ENCODE measurements at regions not wholly inside any gene's neighbourhood (a gene's known extent, or its start where the extent isn't known, plus 50 kb on each side); places are given as distances from the start of the nearest gene placed in this dataset.

DNA sequence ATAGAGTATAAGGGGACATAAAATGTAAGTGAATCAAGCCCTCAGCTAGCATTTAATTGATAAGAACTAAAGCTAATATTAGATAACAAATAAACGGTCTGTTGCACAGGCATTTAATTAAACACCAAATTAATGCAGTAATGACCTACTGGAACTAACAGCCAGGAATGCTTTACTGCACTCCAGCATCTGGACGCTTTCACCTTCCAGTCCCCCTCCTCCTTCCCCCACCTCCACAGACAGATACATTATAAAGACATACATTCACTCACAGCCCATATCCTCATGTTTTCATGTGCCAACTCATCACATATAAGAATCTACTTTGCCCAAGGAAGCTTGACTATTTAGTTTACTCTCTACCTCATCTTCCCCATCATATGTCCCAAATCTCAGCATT, 337.4 kb upstream of the PIK3C3 start:
- no peaks in the 10 kb centered on the region for H3K27me3 ChIP-seq (ENCODE audit: insufficient read depth, low read length)
- H3K4me1 ChIP-seq (ENCODE audit: insufficient read depth, low read length) = peaks cover 10% of the 10 kb centered on the region
- H3K9ac ChIP-seq (ENCODE audit: low read depth, low read length) = no peak overlapping the region
- H3K9me3 ChIP-seq (ENCODE audit: insufficient read depth, low read depth, low read length) = no peaks in the 10 kb centered on the region
- no peak overlapping the region for H3K27ac ChIP-seq (ENCODE audit: low read depth, low read length)
- no peaks in the 10 kb centered on the region for H3K36me3 ChIP-seq (ENCODE audit: insufficient read depth, low read length)
- no peak overlapping the region for H3K4me3 ChIP-seq (ENCODE audit: low read length)
- WGBS = 93% methylated on average over 2 of the region's 2 CpGs

DNA sequence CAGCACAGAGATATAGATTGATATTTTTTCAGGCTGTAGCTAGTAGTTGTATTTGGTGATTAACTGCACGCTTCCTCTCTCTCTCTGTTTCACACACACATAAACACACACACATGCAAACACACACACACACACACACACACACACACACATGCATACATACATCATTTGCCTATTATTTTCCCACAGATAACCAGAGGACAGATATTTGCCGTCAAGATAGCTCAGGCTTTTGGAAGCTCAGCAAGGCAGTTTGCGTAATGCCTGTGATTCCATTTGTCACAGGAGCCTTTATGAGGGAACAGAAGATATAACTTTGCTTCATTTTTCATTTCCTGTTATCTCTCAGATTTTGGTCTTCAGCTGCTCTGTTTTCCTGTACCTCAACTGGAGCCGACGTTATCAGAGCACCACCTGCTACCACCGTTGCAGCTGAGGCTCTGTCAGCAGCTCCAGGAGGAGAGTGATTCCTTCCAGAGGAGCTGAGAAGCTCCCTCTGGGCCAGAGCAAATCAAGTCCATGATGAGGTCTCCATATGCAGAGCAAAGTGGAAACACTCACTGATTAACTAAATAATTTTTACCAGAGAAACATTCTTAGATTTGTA, 341.9 kb upstream of the PIK3C3 start:
- no peak overlapping the region for H3K9ac ChIP-seq (ENCODE audit: low read depth, low read length)
- H3K4me1 ChIP-seq (ENCODE audit: insufficient read depth, low read length) = no peaks in the 10 kb centered on the region
- no peak overlapping the region for H3K27ac ChIP-seq (ENCODE audit: low read depth, low read length)
- 0 out of 2 replicates have a peak, but pooled peaks cover 3% of the 10 kb centered on the region for H3K9me3 ChIP-seq (ENCODE audit: insufficient read depth, low read depth, low read length)
- no peaks in the 10 kb centered on the region for H3K27me3 ChIP-seq (ENCODE audit: insufficient read depth, low read length)
- no peak overlapping the region for H3K4me3 ChIP-seq (ENCODE audit: low read length)
- WGBS = 97% methylated on average over 6 of the region's 6 CpGs
- H3K36me3 ChIP-seq (ENCODE audit: insufficient read depth, low read length) = no peaks in the 10 kb centered on the region

DNA sequence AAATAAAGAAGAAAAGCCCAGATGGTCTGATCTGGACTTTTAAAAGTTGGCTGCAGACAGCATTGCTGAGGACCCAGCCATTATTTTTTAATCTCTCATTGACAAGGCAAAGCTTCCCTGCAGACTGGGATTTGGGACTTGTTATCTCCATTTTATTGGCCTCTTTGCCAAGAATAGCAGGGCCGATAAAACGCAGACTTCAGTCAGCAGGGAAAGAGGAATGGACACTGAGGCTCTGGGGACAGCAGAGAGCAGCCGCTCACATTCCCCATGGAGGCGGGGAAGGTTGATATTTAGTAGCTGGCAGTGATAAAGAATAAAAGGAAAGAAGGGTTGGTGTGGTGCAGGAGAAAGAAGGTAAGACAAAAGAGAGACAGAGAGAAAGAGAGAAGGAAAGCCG, 350.1 kb upstream of the PIK3C3 start:
- 91% methylated on average over 5 of the region's 5 CpGs for WGBS
- peaks cover 6% of the 10 kb centered on the region; the same call in 1 of the 2 replicates for H3K4me1 ChIP-seq (ENCODE audit: insufficient read depth, low read length)
- no peak overlapping the region for H3K4me3 ChIP-seq (ENCODE audit: low read length)
- H3K36me3 ChIP-seq (ENCODE audit: insufficient read depth, low read length) = no peaks in the 10 kb centered on the region
- no peaks in the 10 kb centered on the region for H3K27me3 ChIP-seq (ENCODE audit: insufficient read depth, low read length)
- H3K9ac ChIP-seq (ENCODE audit: low read depth, low read length) = no peak overlapping the region
- no peak overlapping the region for H3K27ac ChIP-seq (ENCODE audit: low read depth, low read length)
- no peaks in the 10 kb centered on the region for H3K9me3 ChIP-seq (ENCODE audit: insufficient read depth, low read depth, low read length)

- H3K27me3 ChIP-seq (ENCODE audit: insufficient read depth, low read length) = no peaks in the 10 kb centered on the region
- no peak overlapping the region for H3K4me3 ChIP-seq (ENCODE audit: low read length)
- H3K9me3 ChIP-seq (ENCODE audit: insufficient read depth, low read depth, low read length) = no peaks in the 10 kb centered on the region
- H3K27ac ChIP-seq (ENCODE audit: low read depth, low read length) = no peak overlapping the region
- H3K36me3 ChIP-seq (ENCODE audit: insufficient read depth, low read length) = no peaks in the 10 kb centered on the region
- H3K4me1 ChIP-seq (ENCODE audit: insufficient read depth, low read length) = peaks cover 6% of the 10 kb centered on the region; the same call in 1 of the 2 replicates
- 82% methylated on average over 2 of the region's 4 CpGs for WGBS
- H3K9ac ChIP-seq (ENCODE audit: low read depth, low read length) = no peak overlapping the region
Measured at GRCh38 chr18:41602034-41602433, 353.0 kb upstream of the PIK3C3 start.

DNA sequence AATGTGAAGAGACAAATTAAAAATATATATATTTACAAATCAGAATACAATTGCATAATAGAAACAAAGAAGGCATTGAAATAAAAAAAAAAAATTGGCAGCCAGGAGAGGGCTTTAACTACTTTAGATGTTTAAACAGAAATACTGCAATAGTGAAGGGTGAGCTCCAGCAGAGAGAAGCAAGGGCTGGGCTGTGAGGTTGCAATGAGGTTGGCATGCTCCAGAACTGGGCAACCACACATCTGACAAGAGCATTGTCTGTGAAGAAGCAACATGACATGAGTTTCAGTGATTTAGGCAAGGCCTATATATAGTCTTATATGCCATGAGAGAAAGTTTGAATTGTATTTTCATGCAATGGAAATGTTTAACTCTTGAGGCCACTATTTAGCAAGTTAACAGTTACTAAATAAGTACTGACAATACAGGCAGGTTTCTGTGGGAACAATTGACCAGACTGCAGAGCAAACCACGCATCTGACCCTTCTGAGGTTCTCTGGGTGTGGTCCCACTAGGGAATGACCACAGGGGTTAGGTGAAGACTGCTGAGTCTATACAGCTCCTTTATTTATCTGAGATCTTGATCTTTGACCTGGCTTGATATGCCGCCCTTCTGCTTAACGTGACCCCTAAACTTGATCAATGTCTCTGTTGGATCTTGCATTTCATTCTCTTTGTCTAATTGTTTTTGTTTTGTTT, 354.2 kb upstream of the PIK3C3 start:
- Histone ChIP-seq H3K4me3 (ENCODE audit: low read length) (no peak overlapping the region), H3K9ac (ENCODE audit: low read depth, low read length) (no peak overlapping the region), H3K27ac (ENCODE audit: low read depth, low read length) (no peak overlapping the region), H3K27me3 (ENCODE audit: insufficient read depth, low read length) (no peaks in the 10 kb centered on the region), H3K4me1 (ENCODE audit: insufficient read depth, low read length) (peaks cover 6% of the 10 kb centered on the region; the same call in 1 of the 2 replicates), H3K9me3 (ENCODE audit: insufficient read depth, low read depth, low read length) (no peaks in the 10 kb centered on the region), H3K36me3 (ENCODE audit: insufficient read depth, low read length) (no peaks in the 10 kb centered on the region)
- 87% methylated on average over 3 of the region's 3 CpGs for WGBS

GRCh38 chr18:41599466-41599865, 355.6 kb upstream of the PIK3C3 start:
- H3K4me1 ChIP-seq (ENCODE audit: insufficient read depth, low read length) = peaks cover 6% of the 10 kb centered on the region; the same call in 1 of the 2 replicates
- no peaks in the 10 kb centered on the region for H3K36me3 ChIP-seq (ENCODE audit: insufficient read depth, low read length)
- H3K4me3 ChIP-seq (ENCODE audit: low read length) = no peak overlapping the region
- H3K27me3 ChIP-seq (ENCODE audit: insufficient read depth, low read length) = no peaks in the 10 kb centered on the region
- 95% methylated on average over 3 of the region's 3 CpGs for WGBS
- no peak overlapping the region for H3K9ac ChIP-seq (ENCODE audit: low read depth, low read length)
- H3K27ac ChIP-seq (ENCODE audit: low read depth, low read length) = no peak overlapping the region
- no peaks in the 10 kb centered on the region for H3K9me3 ChIP-seq (ENCODE audit: insufficient read depth, low read depth, low read length)

GRCh38 chr18:41594582-41594981, 360.5 kb upstream of the PIK3C3 start:
- 91% methylated on average over 3 of the region's 3 CpGs for WGBS
- H3K9ac ChIP-seq (ENCODE audit: low read depth, low read length) = no peak overlapping the region
- no peaks in the 10 kb centered on the region for H3K27me3 ChIP-seq (ENCODE audit: insufficient read depth, low read length)
- H3K4me1 ChIP-seq (ENCODE audit: insufficient read depth, low read length) = no peaks in the 10 kb centered on the region; the same call in 1 of the 2 replicates
- H3K27ac ChIP-seq (ENCODE audit: low read depth, low read length) = no peak overlapping the region
- H3K36me3 ChIP-seq (ENCODE audit: insufficient read depth, low read length) = no peaks in the 10 kb centered on the region
- H3K4me3 ChIP-seq (ENCODE audit: low read length) = no peak overlapping the region
- H3K9me3 ChIP-seq (ENCODE audit: insufficient read depth, low read depth, low read length) = no peaks in the 10 kb centered on the region

GRCh38 chr18:41593171-41593675, 361.8 kb upstream of the PIK3C3 start:
- H3K36me3 ChIP-seq (ENCODE audit: insufficient read depth, low read length) = no peaks in the 10 kb centered on the region
- H3K4me3 ChIP-seq (ENCODE audit: low read length) = no peak overlapping the region
- H3K4me1 ChIP-seq (ENCODE audit: insufficient read depth, low read length) = peaks cover 6% of the 10 kb centered on the region; the same call in 1 of the 2 replicates
- H3K9me3 ChIP-seq (ENCODE audit: insufficient read depth, low read depth, low read length) = no peaks in the 10 kb centered on the region
- no peak overlapping the region for H3K9ac ChIP-seq (ENCODE audit: low read depth, low read length)
- H3K27me3 ChIP-seq (ENCODE audit: insufficient read depth, low read length) = no peaks in the 10 kb centered on the region
- no peak overlapping the region for H3K27ac ChIP-seq (ENCODE audit: low read depth, low read length)

GRCh38 chr18:41587976-41588375, 367.1 kb upstream of the PIK3C3 start:
- H3K36me3 ChIP-seq (ENCODE audit: insufficient read depth, low read length) = no peaks in the 10 kb centered on the region
- H3K4me1 ChIP-seq (ENCODE audit: insufficient read depth, low read length) = 0 out of 2 replicates have a peak, but pooled peaks cover 6% of the 10 kb centered on the region
- 85% methylated on average over 1 of the region's 1 CpG for WGBS
- H3K27ac ChIP-seq (ENCODE audit: low read depth, low read length) = no peak overlapping the region
- no peaks in the 10 kb centered on the region for H3K27me3 ChIP-seq (ENCODE audit: insufficient read depth, low read length)
- H3K9ac ChIP-seq (ENCODE audit: low read depth, low read length) = no peak overlapping the region
- no peak overlapping the region for H3K4me3 ChIP-seq (ENCODE audit: low read length)
- H3K9me3 ChIP-seq (ENCODE audit: insufficient read depth, low read depth, low read length) = no peaks in the 10 kb centered on the region

DNA sequence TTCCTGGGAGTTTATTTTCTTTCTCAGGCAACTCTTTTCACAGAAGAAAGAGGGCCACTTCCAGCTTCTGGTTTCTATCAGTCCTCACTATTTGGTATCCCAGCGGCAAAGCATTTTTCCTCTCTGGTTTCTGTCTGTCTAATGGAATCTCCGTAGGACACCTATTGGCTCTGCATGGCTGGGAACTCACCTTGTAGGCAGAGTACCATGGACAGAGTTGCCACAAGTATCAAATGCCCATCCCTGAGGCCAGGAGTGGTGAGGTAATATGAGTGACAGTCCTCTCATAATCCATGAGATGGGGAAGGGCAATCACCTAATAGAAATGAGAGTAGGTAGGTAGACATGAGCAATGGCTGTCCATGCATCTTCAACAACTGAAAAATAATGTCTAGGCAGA, 369.5 kb upstream of the PIK3C3 start:
- no peaks in the 10 kb centered on the region for H3K36me3 ChIP-seq (ENCODE audit: insufficient read depth, low read length)
- H3K27me3 ChIP-seq (ENCODE audit: insufficient read depth, low read length) = no peaks in the 10 kb centered on the region
- 0 out of 2 replicates have a peak, but pooled peaks cover 6% of the 10 kb centered on the region for H3K4me1 ChIP-seq (ENCODE audit: insufficient read depth, low read length)
- no peak overlapping the region for H3K4me3 ChIP-seq (ENCODE audit: low read length)
- H3K9ac ChIP-seq (ENCODE audit: low read depth, low read length) = no peak overlapping the region
- no peak overlapping the region for H3K27ac ChIP-seq (ENCODE audit: low read depth, low read length)
- WGBS = 93% methylated on average over 2 of the region's 2 CpGs
- H3K9me3 ChIP-seq (ENCODE audit: insufficient read depth, low read depth, low read length) = no peaks in the 10 kb centered on the region

- peaks cover 15% of the 10 kb centered on the region; the same call in 1 of the 2 replicates for H3K4me1 ChIP-seq (ENCODE audit: insufficient read depth, low read length)
- no peak overlapping the region for H3K9ac ChIP-seq (ENCODE audit: low read depth, low read length)
- no peaks in the 10 kb centered on the region for H3K9me3 ChIP-seq (ENCODE audit: insufficient read depth, low read depth, low read length)
- no peak overlapping the region for H3K27ac ChIP-seq (ENCODE audit: low read depth, low read length)
- 91% methylated on average over 1 of the region's 1 CpG for WGBS
- H3K4me3 ChIP-seq (ENCODE audit: low read length) = no peak overlapping the region
- H3K36me3 ChIP-seq (ENCODE audit: insufficient read depth, low read length) = no peaks in the 10 kb centered on the region
- no peaks in the 10 kb centered on the region for H3K27me3 ChIP-seq (ENCODE audit: insufficient read depth, low read length)
Measured at GRCh38 chr18:41579185-41579584, 375.8 kb upstream of the PIK3C3 start.
